Peyer's patch (tissue), 4 donors: ENCODE measurements at regions not wholly inside any gene's neighbourhood (a gene's known extent, or its start where the extent isn't known, plus 50 kb on each side); places are given as distances from the start of the nearest gene placed in this dataset.

Experiments used
- POLR2A ChIP-seq, 2 donors: fragments of 450-650 bp; IDR thresholded peaks; one replicate each; pipeline ENCODE4 v1.5.1; 2017; ENCODE audit warnings: antibody characterized with exemption in 2 of 2, mild to moderate bottlenecking in 2 of 2, moderate library complexity in 2 of 2
- TF ChIP-seq, protein P1 (sequence below), 6 experiments: fragments of 450-650 bp in 4 of 6; fragments of 200-600 bp in 2 of 6; sonication (generic) in 1 of 6; IDR thresholded peaks; one replicate each; pipeline ENCODE4 v1.5.1; 2017 to 2019; ENCODE audit warnings: antibody characterized with exemption in 6 of 6, mild to moderate bottlenecking in 3 of 6, moderate library complexity in 1 of 6

GRCh38 chr2:7777668-7778067, 860.5 kb downstream of the RNF144A start:
- no peak for TF ChIP-seq POLR2A (IDR thresholded peaks at IDR 0.05)
- TF ChIP-seq, protein P1, sequence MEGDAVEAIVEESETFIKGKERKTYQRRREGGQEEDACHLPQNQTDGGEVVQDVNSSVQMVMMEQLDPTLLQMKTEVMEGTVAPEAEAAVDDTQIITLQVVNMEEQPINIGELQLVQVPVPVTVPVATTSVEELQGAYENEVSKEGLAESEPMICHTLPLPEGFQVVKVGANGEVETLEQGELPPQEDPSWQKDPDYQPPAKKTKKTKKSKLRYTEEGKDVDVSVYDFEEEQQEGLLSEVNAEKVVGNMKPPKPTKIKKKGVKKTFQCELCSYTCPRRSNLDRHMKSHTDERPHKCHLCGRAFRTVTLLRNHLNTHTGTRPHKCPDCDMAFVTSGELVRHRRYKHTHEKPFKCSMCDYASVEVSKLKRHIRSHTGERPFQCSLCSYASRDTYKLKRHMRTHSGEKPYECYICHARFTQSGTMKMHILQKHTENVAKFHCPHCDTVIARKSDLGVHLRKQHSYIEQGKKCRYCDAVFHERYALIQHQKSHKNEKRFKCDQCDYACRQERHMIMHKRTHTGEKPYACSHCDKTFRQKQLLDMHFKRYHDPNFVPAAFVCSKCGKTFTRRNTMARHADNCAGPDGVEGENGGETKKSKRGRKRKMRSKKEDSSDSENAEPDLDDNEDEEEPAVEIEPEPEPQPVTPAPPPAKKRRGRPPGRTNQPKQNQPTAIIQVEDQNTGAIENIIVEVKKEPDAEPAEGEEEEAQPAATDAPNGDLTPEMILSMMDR (IDR thresholded peaks at IDR 0.05) = no peak
